ENCODE measurements at regions not wholly inside any gene's neighbourhood (a gene's known extent, or its start where the extent isn't known, plus 50 kb on each side); places are given as distances from the start of the nearest gene placed in this dataset.

DNA sequence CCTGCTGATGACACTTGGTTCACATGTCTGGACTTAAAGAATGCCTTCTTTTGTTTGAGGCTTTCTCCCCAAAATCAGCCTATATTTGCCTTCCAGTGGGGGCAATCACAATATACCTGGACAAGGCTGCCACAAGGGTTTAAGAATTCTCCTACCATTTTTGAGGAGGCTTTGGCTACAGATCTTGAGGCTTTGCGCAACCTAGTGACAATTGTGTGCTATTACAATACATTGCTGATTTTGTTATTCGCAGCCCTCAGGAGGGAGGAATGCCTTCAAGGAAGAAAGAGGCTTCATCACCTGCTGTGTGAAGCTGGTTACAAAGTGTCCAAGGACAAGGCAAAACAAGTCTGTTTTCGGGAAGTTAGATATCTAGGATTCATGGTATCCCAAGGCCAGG, 50.8 kb upstream of the OR4C15 start:
- H3K27ac Mint-ChIP-seq = no peak overlapping the region
- H3K36me3 Mint-ChIP-seq (ENCODE audit: low read depth) = no peaks in the 10 kb centered on the region
- H3K27me3 Mint-ChIP-seq (ENCODE audit: low read depth, poor library complexity) = no peaks in the 10 kb centered on the region
- no peak for DNase-seq
- no peaks in the 10 kb centered on the region for H3K4me1 Mint-ChIP-seq
- H3K9me3 Mint-ChIP-seq = peaks cover 84% of the 10 kb centered on the region
- H3K4me3 Mint-ChIP-seq = no peak overlapping the region
- TF ChIP-seq, protein P1, sequence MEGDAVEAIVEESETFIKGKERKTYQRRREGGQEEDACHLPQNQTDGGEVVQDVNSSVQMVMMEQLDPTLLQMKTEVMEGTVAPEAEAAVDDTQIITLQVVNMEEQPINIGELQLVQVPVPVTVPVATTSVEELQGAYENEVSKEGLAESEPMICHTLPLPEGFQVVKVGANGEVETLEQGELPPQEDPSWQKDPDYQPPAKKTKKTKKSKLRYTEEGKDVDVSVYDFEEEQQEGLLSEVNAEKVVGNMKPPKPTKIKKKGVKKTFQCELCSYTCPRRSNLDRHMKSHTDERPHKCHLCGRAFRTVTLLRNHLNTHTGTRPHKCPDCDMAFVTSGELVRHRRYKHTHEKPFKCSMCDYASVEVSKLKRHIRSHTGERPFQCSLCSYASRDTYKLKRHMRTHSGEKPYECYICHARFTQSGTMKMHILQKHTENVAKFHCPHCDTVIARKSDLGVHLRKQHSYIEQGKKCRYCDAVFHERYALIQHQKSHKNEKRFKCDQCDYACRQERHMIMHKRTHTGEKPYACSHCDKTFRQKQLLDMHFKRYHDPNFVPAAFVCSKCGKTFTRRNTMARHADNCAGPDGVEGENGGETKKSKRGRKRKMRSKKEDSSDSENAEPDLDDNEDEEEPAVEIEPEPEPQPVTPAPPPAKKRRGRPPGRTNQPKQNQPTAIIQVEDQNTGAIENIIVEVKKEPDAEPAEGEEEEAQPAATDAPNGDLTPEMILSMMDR (IDR thresholded peaks at IDR 0.05) = no peak
